H1 (cell line): ENCODE measurements at regions not wholly inside any gene's neighbourhood (a gene's known extent, or its start where the extent isn't known, plus 50 kb on each side); places are given as distances from the start of the nearest gene placed in this dataset.

Experiments used
- EP300 ChIP-seq, 2 experiments: IDR thresholded peaks; 1 replicate in 1 of 2; 2 replicates in 1 of 2; pipeline ENCODE4 v1.6.1; 2011 to 2012; ENCODE audit warnings: low read depth in 2 of 2, low read length in 2 of 2, mild to moderate bottlenecking in 2 of 2, borderline replicate concordance in 1 of 2, inconsistent platforms in 1 of 2, moderate library complexity in 1 of 2
- MAX ChIP-seq: IDR thresholded peaks from 2 replicates; pipeline ENCODE4 v1.6.1; 2012; ENCODE audit warnings: inconsistent platforms
- SP1 ChIP-seq: IDR thresholded peaks from 2 replicates; pipeline ENCODE4 v1.6.1; 2011; ENCODE audit warnings: low read depth, low read length
- USF2 ChIP-seq: IDR thresholded peaks from 2 replicates; pipeline ENCODE4 v1.6.1; 2011; ENCODE audit warnings: low read length, improper control_type of control experiment
- TF ChIP-seq, protein P1 (sequence below), 3 experiments: IDR thresholded peaks; 1 replicate in 2 of 3; 2 replicates in 1 of 3; pipeline versions ENCODE4 v1.5.1 to v1.6.1; 2011; ENCODE audit warnings: low read length in 3 of 3, mild to moderate bottlenecking in 3 of 3, inconsistent platforms in 2 of 3, low read depth in 1 of 3, moderate library complexity in 1 of 3; ENCODE audit not compliant: insufficient read depth in 1 of 3; ENCODE audit errors: control extremely low read depth in 1 of 3

GRCh38 chrX:68945603-68946228, 116.9 kb downstream of the EFNB1 start:
- TF ChIP-seq SP1 (no peak), EP300 (IDR thresholded peaks at IDR 0.05; ENCODE audit: borderline replicate concordance in 1 of 2, low read depth in 2 of 2, low read length in 2 of 2) (no peak), MAX (0 out of 2 replicates have a peak, but pooled peaks have one; percentile 13), USF2 (no peak)
- TF ChIP-seq, protein P1, sequence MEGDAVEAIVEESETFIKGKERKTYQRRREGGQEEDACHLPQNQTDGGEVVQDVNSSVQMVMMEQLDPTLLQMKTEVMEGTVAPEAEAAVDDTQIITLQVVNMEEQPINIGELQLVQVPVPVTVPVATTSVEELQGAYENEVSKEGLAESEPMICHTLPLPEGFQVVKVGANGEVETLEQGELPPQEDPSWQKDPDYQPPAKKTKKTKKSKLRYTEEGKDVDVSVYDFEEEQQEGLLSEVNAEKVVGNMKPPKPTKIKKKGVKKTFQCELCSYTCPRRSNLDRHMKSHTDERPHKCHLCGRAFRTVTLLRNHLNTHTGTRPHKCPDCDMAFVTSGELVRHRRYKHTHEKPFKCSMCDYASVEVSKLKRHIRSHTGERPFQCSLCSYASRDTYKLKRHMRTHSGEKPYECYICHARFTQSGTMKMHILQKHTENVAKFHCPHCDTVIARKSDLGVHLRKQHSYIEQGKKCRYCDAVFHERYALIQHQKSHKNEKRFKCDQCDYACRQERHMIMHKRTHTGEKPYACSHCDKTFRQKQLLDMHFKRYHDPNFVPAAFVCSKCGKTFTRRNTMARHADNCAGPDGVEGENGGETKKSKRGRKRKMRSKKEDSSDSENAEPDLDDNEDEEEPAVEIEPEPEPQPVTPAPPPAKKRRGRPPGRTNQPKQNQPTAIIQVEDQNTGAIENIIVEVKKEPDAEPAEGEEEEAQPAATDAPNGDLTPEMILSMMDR (IDR thresholded peaks at IDR 0.05; ENCODE audit: control extremely low read depth in 1 of 3, insufficient read depth in 1 of 3, low read depth in 1 of 3, low read length in 3 of 3), result peak; percentile 42 to 60 (median 54)
